HCT116 (cell line): ENCODE measurements at regions not wholly inside any gene's neighbourhood (a gene's known extent, or its start where the extent isn't known, plus 50 kb on each side); places are given as distances from the start of the nearest gene placed in this dataset.

Experiments
- ATAC-seq: fragments of 200-7000 bp; cut with Tn5 transposase; 2 replicates; pipeline ENCODE4 v1.9.1; 2020; ENCODE audit warnings: mild to moderate bottlenecking, moderate library complexity
- BruUV-seq: library from RNA; stranded (reverse); fragments of 400-500 nt; replicated peaks from 2 replicates; lab custom pipeline; 2021; lab: Mats Ljungman, UMichigan
- CTCF ChIA-PET: fragments of 300-600 bp; sonication (Branson Sonifier 250); formaldehyde crosslinking; loops from one replicate; lab custom pipeline; 2021; ENCODE audit warnings: antibody characterized with exemption; lab: Charles Lee
- POLR2A ChIA-PET: fragments of 300-600, 350-600 bp; sonication (Branson Sonifier 250); formaldehyde crosslinking; loops from one replicate; lab custom pipeline; 2021; ENCODE audit warnings: antibody characterized with exemption; lab: Charles Lee
- RAD21 ChIA-PET, 2 experiments: fragments of 300-600 bp; sonication (Branson Sonifier 250); formaldehyde crosslinking; loops; one replicate each; lab custom pipeline; 2023; ENCODE audit warnings: low total read pairs in 2 of 2; ENCODE audit not compliant: uncharacterized antibody in 2 of 2, unreplicated experiment in 2 of 2, low non-redundant PET in 1 of 2; lab: Charles Lee
- DNase-seq: peaks from one replicate; pipeline ENCODE4 v3.0.0-alpha.2; 2010; ENCODE audit warnings: low read depth, low spot score
- H2AFZ ChIP-seq: fragments of 200-600 bp; shearing (Covaris generic), sonication (generic); 2 replicates; pipeline ENCODE4 v1.6.1; 2017; ENCODE audit warnings: low read depth, mixed run types, mixed read lengths, antibody characterized with exemption, low read length; ENCODE audit not compliant: poor library complexity, severe bottlenecking
- H3K27ac ChIP-seq: 2 replicates; pipeline ENCODE4 v1.5.1; 2012; ENCODE audit warnings: low read depth, low read length
- H3K27me3 ChIP-seq: fragments of 200-600 bp; sonication (generic); 2 replicates; pipeline ENCODE4 v1.6.1; 2016; ENCODE audit warnings: mixed run types, low read length, mixed read lengths; ENCODE audit not compliant: insufficient read depth
- H3K36me3 ChIP-seq, 2 experiments: fragments of 200-500 bp in 1 of 2; fragments of 200-600 bp in 1 of 2; sonication (Bioruptor generic) in 1 of 2; sonication (generic) in 1 of 2; 2 replicates each; pipeline versions ENCODE4 v1.5.1 to v1.6.1; 2014 to 2016; ENCODE audit warnings: low read length in 2 of 2, inconsistent platforms in 1 of 2, mixed read lengths in 1 of 2, mixed run types in 1 of 2; ENCODE audit not compliant: insufficient read depth in 2 of 2, control insufficient read depth in 1 of 2
- H3K4me1 ChIP-seq, 2 experiments: fragments of 200-600 bp in 1 of 2; sonication (generic) in 1 of 2; 2 replicates each; pipeline versions ENCODE4 v1.5.1 to v1.6.1; 2012 to 2017; ENCODE audit warnings: low read length in 2 of 2, inconsistent platforms in 1 of 2, mild to moderate bottlenecking in 1 of 2, mixed read lengths in 1 of 2, mixed run types in 1 of 2, moderate library complexity in 1 of 2; ENCODE audit not compliant: insufficient read depth in 2 of 2, control insufficient read depth in 1 of 2
- H3K4me2 ChIP-seq: fragments of 200-600 bp; sonication (generic); 2 replicates; pipeline ENCODE4 v1.6.1; 2017; ENCODE audit warnings: mixed run types, low read length, mixed read lengths
- H3K4me3 ChIP-seq, 2 experiments: fragments of 200-600 bp in 1 of 2; sonication (generic) in 1 of 2; replicated peaks in 1 of 2; 2 replicates each; pipeline ENCODE4 v1.5.1; 2011 to 2016; ENCODE audit warnings: low read length in 2 of 2, control low read depth in 1 of 2, low read depth in 1 of 2, mild to moderate bottlenecking in 1 of 2, mixed read lengths in 1 of 2, mixed run types in 1 of 2
- H3K79me2 ChIP-seq: fragments of 200-600 bp; sonication (generic); 2 replicates; pipeline ENCODE4 v1.6.1; 2017; ENCODE audit warnings: mild to moderate bottlenecking, mixed run types, low read length, moderate library complexity, mixed read lengths; ENCODE audit not compliant: insufficient read depth
- H3K9ac ChIP-seq: fragments of 200-600 bp; sonication (generic); 2 replicates; pipeline ENCODE4 v1.6.1; 2016; ENCODE audit warnings: low read length, mixed read lengths
- H3K9me2 ChIP-seq: fragments of 200-600 bp; sonication (generic), shearing (Covaris generic); 2 replicates; pipeline ENCODE4 v1.6.1; 2017; ENCODE audit warnings: mixed run types, mild to moderate bottlenecking, moderate library complexity; ENCODE audit not compliant: insufficient read depth
- H3K9me3 ChIP-seq, 2 experiments: fragments of 200-500 bp in 1 of 2; fragments of 200-600 bp in 1 of 2; sonication (Bioruptor generic) in 1 of 2; sonication (generic) in 1 of 2; 2 replicates each; pipeline ENCODE4 v1.6.1; 2014 to 2017; ENCODE audit warnings: low read length in 2 of 2, mixed read lengths in 2 of 2, inconsistent platforms in 1 of 2, low read depth in 1 of 2, mild to moderate bottlenecking in 1 of 2, mixed run types in 1 of 2, moderate library complexity in 1 of 2; ENCODE audit not compliant: control insufficient read depth in 1 of 2, insufficient read depth in 1 of 2
- H4K20me1 ChIP-seq: fragments of 200-600 bp; sonication (generic), shearing (Covaris generic); 2 replicates; pipeline ENCODE4 v1.6.1; 2017; ENCODE audit warnings: mixed run types, mild to moderate bottlenecking, moderate library complexity; ENCODE audit not compliant: insufficient read depth
- EGR1 ChIP-seq: IDR thresholded peaks from 2 replicates; pipeline ENCODE4 v1.6.1; 2012; ENCODE audit warnings: low read depth
- ELF1 ChIP-seq: IDR thresholded peaks from 2 replicates; pipeline ENCODE4 v1.6.1; 2012; ENCODE audit warnings: low read depth, borderline replicate concordance
- EZH2 ChIP-seq: fragments of 200-600 bp; sonication (generic); IDR thresholded peaks from 2 replicates; pipeline ENCODE4 v1.6.1; 2017; ENCODE audit warnings: antibody characterized with exemption, mixed run types
- EZH2phosphoT487 ChIP-seq: fragments of 200-600 bp; IDR thresholded peaks from 2 replicates; pipeline ENCODE4 v1.6.1; 2018; ENCODE audit warnings: antibody characterized with exemption, borderline replicate concordance
- JUND ChIP-seq: IDR thresholded peaks from 2 replicates; pipeline ENCODE4 v1.6.1; 2012
- POLR2A ChIP-seq: IDR thresholded peaks from 2 replicates; pipeline ENCODE4 v1.7.0; 2011; ENCODE audit warnings: borderline replicate concordance; ENCODE audit not compliant: insufficient read depth, insufficient read length; ENCODE audit errors: extremely low read depth
- RAD21 ChIP-seq: IDR thresholded peaks from 2 replicates; pipeline ENCODE4 v1.6.1; 2012; ENCODE audit warnings: low read depth, mild to moderate bottlenecking
- SIN3A ChIP-seq: IDR thresholded peaks from 2 replicates; pipeline ENCODE4 v1.6.1; 2012; ENCODE audit warnings: low read depth
- SRF ChIP-seq: IDR thresholded peaks from 2 replicates; pipeline ENCODE4 v1.6.1; 2012; ENCODE audit warnings: low read depth
- YY1 ChIP-seq: IDR thresholded peaks from 2 replicates; pipeline ENCODE4 v1.6.1; 2011; ENCODE audit warnings: low read length, low read depth, moderate library complexity, mild to moderate bottlenecking; ENCODE audit not compliant: insufficient replicate concordance; ENCODE audit errors: extremely low read depth
- ZFX ChIP-seq: fragments of 450-650 bp; IDR thresholded peaks from 2 replicates; pipeline ENCODE4 v1.6.1; 2017
- ZNF274 ChIP-seq: fragments of 200-500 bp; sonication (Bioruptor generic); IDR thresholded peaks from 2 replicates; pipeline ENCODE4 v1.6.1; 2014; ENCODE audit warnings: mild to moderate bottlenecking, low read depth, low read length, inconsistent platforms
- intact Hi-C: fragments of 100-400 bp; cut with micrococcal nuclease; formaldehyde crosslinking; loops from 2 replicates; pipeline ENCODE4 v1.10.0; 2022
- TF ChIP-seq, protein P1 (sequence below): IDR thresholded peaks from 2 replicates; pipeline ENCODE4 v1.6.1; 2012; ENCODE audit warnings: low read depth
- TF ChIP-seq, protein P2 (sequence below): IDR thresholded peaks from 2 replicates; pipeline ENCODE4 v1.6.1; 2012

- Histone ChIP-seq H3K4me2 (no peak overlapping the region), H3K36me3 (no peaks in the 10 kb centered on the region), H3K4me3 (no peak overlapping the region), H3K4me1 (no peaks in the 10 kb centered on the region; a peak in 1 of 4 replicates)
- RAD21 ChIA-PET: no interaction called here
- TF ChIP-seq SIN3A (no peak), EZH2 (no peak), SRF (no peak), RAD21 (no peak), JUND (no peak), EGR1 (no peak), EZH2phosphoT487 (no peak), YY1 (no peak), POLR2A (no peak), ELF1 (no peak), ZFX (no peak), ZNF274 (no peak)
- TF ChIP-seq, protein P1, sequence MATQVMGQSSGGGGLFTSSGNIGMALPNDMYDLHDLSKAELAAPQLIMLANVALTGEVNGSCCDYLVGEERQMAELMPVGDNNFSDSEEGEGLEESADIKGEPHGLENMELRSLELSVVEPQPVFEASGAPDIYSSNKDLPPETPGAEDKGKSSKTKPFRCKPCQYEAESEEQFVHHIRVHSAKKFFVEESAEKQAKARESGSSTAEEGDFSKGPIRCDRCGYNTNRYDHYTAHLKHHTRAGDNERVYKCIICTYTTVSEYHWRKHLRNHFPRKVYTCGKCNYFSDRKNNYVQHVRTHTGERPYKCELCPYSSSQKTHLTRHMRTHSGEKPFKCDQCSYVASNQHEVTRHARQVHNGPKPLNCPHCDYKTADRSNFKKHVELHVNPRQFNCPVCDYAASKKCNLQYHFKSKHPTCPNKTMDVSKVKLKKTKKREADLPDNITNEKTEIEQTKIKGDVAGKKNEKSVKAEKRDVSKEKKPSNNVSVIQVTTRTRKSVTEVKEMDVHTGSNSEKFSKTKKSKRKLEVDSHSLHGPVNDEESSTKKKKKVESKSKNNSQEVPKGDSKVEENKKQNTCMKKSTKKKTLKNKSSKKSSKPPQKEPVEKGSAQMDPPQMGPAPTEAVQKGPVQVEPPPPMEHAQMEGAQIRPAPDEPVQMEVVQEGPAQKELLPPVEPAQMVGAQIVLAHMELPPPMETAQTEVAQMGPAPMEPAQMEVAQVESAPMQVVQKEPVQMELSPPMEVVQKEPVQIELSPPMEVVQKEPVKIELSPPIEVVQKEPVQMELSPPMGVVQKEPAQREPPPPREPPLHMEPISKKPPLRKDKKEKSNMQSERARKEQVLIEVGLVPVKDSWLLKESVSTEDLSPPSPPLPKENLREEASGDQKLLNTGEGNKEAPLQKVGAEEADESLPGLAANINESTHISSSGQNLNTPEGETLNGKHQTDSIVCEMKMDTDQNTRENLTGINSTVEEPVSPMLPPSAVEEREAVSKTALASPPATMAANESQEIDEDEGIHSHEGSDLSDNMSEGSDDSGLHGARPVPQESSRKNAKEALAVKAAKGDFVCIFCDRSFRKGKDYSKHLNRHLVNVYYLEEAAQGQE: no peak
- TF ChIP-seq, protein P2, sequence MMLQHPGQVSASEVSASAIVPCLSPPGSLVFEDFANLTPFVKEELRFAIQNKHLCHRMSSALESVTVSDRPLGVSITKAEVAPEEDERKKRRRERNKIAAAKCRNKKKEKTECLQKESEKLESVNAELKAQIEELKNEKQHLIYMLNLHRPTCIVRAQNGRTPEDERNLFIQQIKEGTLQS: no peak
- TF ChIP-seq, all 23 proteins: peak for 0
- Histone ChIP-seq H2AFZ (no peak overlapping the region), H3K79me2 (no peaks in the 10 kb centered on the region), H3K9me3 (no peaks in the 10 kb centered on the region), H3K9me2 (no peaks in the 10 kb centered on the region), H3K9ac (no peak overlapping the region), H4K20me1 (no peaks in the 10 kb centered on the region), H3K27ac (no peak overlapping the region), H3K27me3 (peaks cover 40% of the 10 kb centered on the region)
- POLR2A ChIA-PET: no interaction called here
- CTCF ChIA-PET: no interaction called here
- ATAC-seq (no peak), DNase-seq (no peak)
- no TSS peak for BruUV-seq
- intact Hi-C loops: no loop called here
These were observed 50.1 kb upstream of the ADAMTS16 start for GRCh38 chr5:5089895-5090649.
